ENCODE measurements at regions not wholly inside any gene's neighbourhood (a gene's known extent, or its start where the extent isn't known, plus 50 kb on each side); places are given as distances from the start of the nearest gene placed in this dataset.

- Histone ChIP-seq H3K27ac (ENCODE audit: low read depth, low read length) (no peak overlapping the region), H3K4me3 (ENCODE audit: extremely low read depth in 1 of 4, insufficient read depth in 2 of 4, low read depth in 3 of 4, low read length in 4 of 4) (no peak overlapping the region), H3K79me2 (ENCODE audit: control insufficient read depth in 1 of 2, insufficient read depth in 2 of 2, low read length in 2 of 2) (no peaks in the 10 kb centered on the region), H3K56ac (replicated peaks; ENCODE audit: insufficient read length, low read depth, low read length) (no peak overlapping the region), H3K4me1 (replicated peaks in 1 of 4; ENCODE audit: control insufficient read depth in 3 of 4, insufficient read depth in 4 of 4, low read length in 3 of 4) (no peaks in the 10 kb centered on the region), H4K91ac (replicated peaks; ENCODE audit: insufficient read length, low read length) (no peak overlapping the region), H3K14ac (ENCODE audit: insufficient read length) (no peak overlapping the region), H3K23me2 (ENCODE audit: low read depth, low read length) (no peaks in the 10 kb centered on the region), H3K18ac (ENCODE audit: extremely low read depth, low read length) (no peak overlapping the region), H3K4me2 (ENCODE audit: insufficient read depth in 1 of 2, low read depth in 2 of 2, low read length in 2 of 2) (no peak overlapping the region), H2AFZ (ENCODE audit: low read length) (no peak overlapping the region), H3K79me1 (ENCODE audit: low read depth, low read length) (no peaks in the 10 kb centered on the region), H3K36me3 (ENCODE audit: control insufficient read depth in 2 of 4, insufficient read depth in 4 of 4, low read length in 3 of 4) (no peaks in the 10 kb centered on the region), H3K4ac (replicated peaks; ENCODE audit: insufficient read length, low read depth, low read length) (no peak overlapping the region), H2BK12ac (ENCODE audit: low read depth, low read length) (no peak overlapping the region), H4K8ac (ENCODE audit: extremely low read depth, insufficient read depth, low read length) (no peak overlapping the region), H3K27me3 (replicated peaks in 1 of 4; ENCODE audit: control insufficient read depth in 3 of 4, extremely low read depth in 1 of 4, insufficient read depth in 3 of 4, low read length in 3 of 4) (no peaks in the 10 kb centered on the region), H2BK5ac (ENCODE audit: low read depth, low read length) (no peak overlapping the region), H4K5ac (ENCODE audit: insufficient read length, low read depth, low read length) (no peak overlapping the region), H3K9ac (replicated peaks in 1 of 4; ENCODE audit: extremely low read depth in 1 of 4, low read depth in 3 of 4, low read length in 3 of 4) (no peak overlapping the region), H2BK20ac (ENCODE audit: low read length) (no peak overlapping the region), H2BK120ac (replicated peaks; ENCODE audit: low read depth, low read length) (no peak overlapping the region), H3K9me3 (ENCODE audit: insufficient read depth in 2 of 2, low read depth in 1 of 2, low read length in 1 of 2) (no peaks in the 10 kb centered on the region), H4K20me1 (replicated peaks in 1 of 2; ENCODE audit: control insufficient read depth in 1 of 2, insufficient read depth in 2 of 2, low read length in 2 of 2) (no peaks in the 10 kb centered on the region), H2BK15ac (ENCODE audit: low read length) (no peak overlapping the region), H2AK5ac (ENCODE audit: low read depth, low read length) (no peak overlapping the region), H3K23ac (ENCODE audit: insufficient read length) (no peak overlapping the region)
- no peak for FAIRE-seq
- POLR2A ChIA-PET (ENCODE audit: partially characterized antibody): no interaction called here
- CTCF ChIA-PET (ENCODE audit: partially characterized antibody): no interaction called here
- no peak for DNase-seq (ENCODE audit: low read depth in 1 of 2, low spot score in 2 of 2)
- WGBS, 2 experiments (ENCODE audit: extremely low coverage in 1 of 2, insufficient coverage in 1 of 2, insufficient read length in 1 of 2, insufficient replicate concordance in 2 of 2, low coverage in 1 of 2, low lambda C conversion rate in 2 of 2, missing lambda C conversion rate in 1 of 2): 79% methylated on average over 1 of the region's 1 CpG; no CpG with 5 or more reads in 1 of the 2 experiments
- TF ChIP-seq TAF7 (optimal IDR thresholded peaks at IDR 0.05; ENCODE audit: borderline replicate concordance, low read depth, low read length) (no peak), CREB1 (IDR thresholded peaks at IDR 0.05) (no peak), TCF12 (IDR thresholded peaks at IDR 0.05; ENCODE audit: low read depth, low read length) (no peak), GABPA (IDR thresholded peaks at IDR 0.05; ENCODE audit: borderline replicate concordance, insufficient read depth, low read length) (no peak), POLR2AphosphoS5 (IDR thresholded peaks at IDR 0.05; ENCODE audit: low read depth, low read length) (no peak), EZH2 (IDR thresholded peaks at IDR 0.05; ENCODE audit: low read depth, low read length, severe bottlenecking) (no peak), BRCA1 (IDR thresholded peaks at IDR 0.05; ENCODE audit: low read depth, low read length) (no peak), PHF8 (conservative IDR thresholded peaks at IDR 0.05; ENCODE audit: low read depth, low read length) (no peak), JUND (IDR thresholded peaks at IDR 0.05; ENCODE audit: low read length) (no peak), SIX5 (IDR thresholded peaks at IDR 0.05; ENCODE audit: low read depth, low read length) (no peak), NANOG (IDR thresholded peaks at IDR 0.05; ENCODE audit: insufficient read depth, low read depth, low read length, poor library complexity, severe bottlenecking) (no peak), BCL11A (IDR thresholded peaks at IDR 0.05; ENCODE audit: low read depth in 2 of 2, low read length in 2 of 2) (no peak)
Measured at GRCh38 chr9:29043072-29043471, 1469.8 kb upstream of the C9orf72 start.
